Calu3 (cell line): ENCODE measurements at regions not wholly inside any gene's neighbourhood (a gene's known extent, or its start where the extent isn't known, plus 50 kb on each side); places are given as distances from the start of the nearest gene placed in this dataset.
"Not testable (repeated sequence)": the region's sequence is repeated elsewhere in the genome, so short reads cannot be mapped to it uniquely, and the experiment has no call there.

Experiments used
- BruUV-seq: library from RNA; stranded (reverse); fragments of 400-500 nt; replicated peaks from 2 replicates; lab custom pipeline; 2021; lab: Mats Ljungman, UMichigan
- CTCF ChIA-PET: fragments of 300-600 bp; sonication (Branson Sonifier 250); formaldehyde crosslinking; loops from one replicate; lab custom pipeline; 2022; ENCODE audit warnings: antibody characterized with exemption; lab: Charles Lee
- DNase-seq: peaks from one replicate; pipeline ENCODE4 v3.0.0; 2022
- H3K27ac Mint-ChIP-seq: one replicate; pipeline ENCODE4 v1.8.0; 2022; ENCODE audit warnings: mixed read lengths; ENCODE audit not compliant: unreplicated experiment
- H3K27me3 Mint-ChIP-seq: one replicate; pipeline ENCODE4 v1.8.0; 2022; ENCODE audit warnings: mixed read lengths; ENCODE audit not compliant: unreplicated experiment
- H3K36me3 Mint-ChIP-seq: one replicate; pipeline ENCODE4 v1.8.0; 2022; ENCODE audit warnings: mild to moderate bottlenecking, moderate library complexity, mixed read lengths; ENCODE audit not compliant: insufficient read depth, unreplicated experiment
- H3K4me1 Mint-ChIP-seq: one replicate; pipeline ENCODE4 v1.8.0; 2022; ENCODE audit warnings: mild to moderate bottlenecking, low read depth, mixed read lengths; ENCODE audit not compliant: unreplicated experiment
- H3K4me3 Mint-ChIP-seq: one replicate; pipeline ENCODE4 v1.8.0; 2022; ENCODE audit warnings: mild to moderate bottlenecking, low read depth, moderate library complexity, mixed read lengths; ENCODE audit not compliant: unreplicated experiment
- H3K9me3 Mint-ChIP-seq: one replicate; pipeline ENCODE4 v1.8.0; 2022; ENCODE audit warnings: low read depth, mixed read lengths; ENCODE audit not compliant: unreplicated experiment
- CTCF ChIP-seq: fragments of 200-600 bp; IDR thresholded peaks from one replicate; pipeline ENCODE4 v1.8.0; 2022; ENCODE audit warnings: antibody characterized with exemption; ENCODE audit not compliant: unreplicated experiment
- intact Hi-C: fragments of 100-400 bp; cut with micrococcal nuclease; formaldehyde crosslinking; loops from one replicate; pipeline ENCODE4 v1.10.0; 2022; ENCODE audit not compliant: unreplicated experiment

GRCh38 chr11:134967746-134968145 is 555.7 kb upstream of the B3GAT1 start:
- peaks cover 6% of the 10 kb centered on the region for H3K9me3 Mint-ChIP-seq
- H3K27ac Mint-ChIP-seq, result no peak overlapping the region
- intact Hi-C loops, result no loop called here
- H3K4me3 Mint-ChIP-seq, result no peak overlapping the region
- BruUV-seq, result no TSS peak
- no peaks in the 10 kb centered on the region for H3K4me1 Mint-ChIP-seq
- TF ChIP-seq CTCF, result no peak
- H3K27me3 Mint-ChIP-seq, result no peaks in the 10 kb centered on the region
- no peak for DNase-seq
- CTCF ChIA-PET, result no interaction called here
- H3K36me3 Mint-ChIP-seq, result no peaks in the 10 kb centered on the region

- H3K27ac Mint-ChIP-seq, H3K36me3 Mint-ChIP-seq, H3K4me3 Mint-ChIP-seq, intact Hi-C loops, H3K27me3 Mint-ChIP-seq, CTCF ChIA-PET, BruUV-seq, H3K4me1 Mint-ChIP-seq, H3K9me3 Mint-ChIP-seq, DNase-seq: not testable (repeated sequence)
Observed at GRCh38 chr11:134961386-134961785, 549.3 kb upstream of the B3GAT1 start.

GRCh38 chr11:134958870-134959269 is 546.8 kb upstream of the B3GAT1 start:
- intact Hi-C loops, result no loop called here
- no peak for TF ChIP-seq CTCF
- no peaks in the 10 kb centered on the region for H3K27me3 Mint-ChIP-seq
- CTCF ChIA-PET, result no interaction called here
- no peaks in the 10 kb centered on the region for H3K4me1 Mint-ChIP-seq
- no peak overlapping the region for H3K27ac Mint-ChIP-seq
- DNase-seq, result no peak
- H3K36me3 Mint-ChIP-seq, result no peaks in the 10 kb centered on the region
- no TSS peak for BruUV-seq
- H3K4me3 Mint-ChIP-seq, result no peak overlapping the region
- H3K9me3 Mint-ChIP-seq, result peaks cover 17% of the 10 kb centered on the region

GRCh38 chr11:134958336-134958640 is 546.2 kb upstream of the B3GAT1 start:
- intact Hi-C loops, result no loop called here
- DNase-seq, result no peak
- no TSS peak for BruUV-seq
- CTCF ChIA-PET, result no interaction called here
- H3K9me3 Mint-ChIP-seq, result peaks cover 17% of the 10 kb centered on the region
- H3K4me1 Mint-ChIP-seq, result no peaks in the 10 kb centered on the region
- no peak overlapping the region for H3K4me3 Mint-ChIP-seq
- H3K36me3 Mint-ChIP-seq, result no peaks in the 10 kb centered on the region
- H3K27ac Mint-ChIP-seq, result no peak overlapping the region
- H3K27me3 Mint-ChIP-seq, result no peaks in the 10 kb centered on the region
- no peak for TF ChIP-seq CTCF

- no peak overlapping the region for H3K4me3 Mint-ChIP-seq
- H3K36me3 Mint-ChIP-seq, result no peaks in the 10 kb centered on the region
- CTCF ChIA-PET, result no interaction called here
- no peak overlapping the region for H3K27ac Mint-ChIP-seq
- BruUV-seq, result no TSS peak
- H3K9me3 Mint-ChIP-seq, result peaks cover 21% of the 10 kb centered on the region
- H3K27me3 Mint-ChIP-seq, result no peaks in the 10 kb centered on the region
- TF ChIP-seq CTCF, result no peak
- no peaks in the 10 kb centered on the region for H3K4me1 Mint-ChIP-seq
- intact Hi-C loops, result no loop called here
- DNase-seq, result no peak
Observed at GRCh38 chr11:134957540-134958335, 545.7 kb upstream of the B3GAT1 start.
